ENCODE measurements at regions not wholly inside any gene's neighbourhood (a gene's known extent, or its start where the extent isn't known, plus 50 kb on each side); places are given as distances from the start of the nearest gene placed in this dataset.

DNA sequence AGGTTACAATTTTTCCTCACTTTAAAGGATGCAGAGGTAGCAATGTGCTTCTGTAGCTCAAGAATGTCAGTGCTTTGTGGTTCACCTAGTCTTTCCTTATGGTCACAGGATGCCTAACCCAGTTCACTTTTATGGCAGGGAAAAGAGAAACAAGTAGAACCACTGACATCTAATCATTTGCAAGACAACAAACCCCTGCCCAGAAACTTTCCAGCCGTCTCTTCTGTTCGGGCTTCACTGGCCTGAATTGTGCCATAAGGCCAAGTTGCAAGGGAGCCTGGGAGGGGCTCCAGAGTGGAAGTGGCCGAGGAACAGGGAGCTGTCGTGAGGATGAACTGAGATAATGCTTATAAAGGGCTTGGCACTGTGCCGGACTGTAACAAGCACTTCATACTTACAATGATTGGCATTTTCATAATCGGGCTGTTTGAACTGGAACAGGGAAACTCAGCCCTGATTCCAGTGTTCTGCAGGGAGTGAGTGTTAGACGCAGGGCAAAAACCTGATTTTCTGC lies 212.6 kb downstream of the BCAS1 start:
- TF ChIP-seq, protein P1, sequence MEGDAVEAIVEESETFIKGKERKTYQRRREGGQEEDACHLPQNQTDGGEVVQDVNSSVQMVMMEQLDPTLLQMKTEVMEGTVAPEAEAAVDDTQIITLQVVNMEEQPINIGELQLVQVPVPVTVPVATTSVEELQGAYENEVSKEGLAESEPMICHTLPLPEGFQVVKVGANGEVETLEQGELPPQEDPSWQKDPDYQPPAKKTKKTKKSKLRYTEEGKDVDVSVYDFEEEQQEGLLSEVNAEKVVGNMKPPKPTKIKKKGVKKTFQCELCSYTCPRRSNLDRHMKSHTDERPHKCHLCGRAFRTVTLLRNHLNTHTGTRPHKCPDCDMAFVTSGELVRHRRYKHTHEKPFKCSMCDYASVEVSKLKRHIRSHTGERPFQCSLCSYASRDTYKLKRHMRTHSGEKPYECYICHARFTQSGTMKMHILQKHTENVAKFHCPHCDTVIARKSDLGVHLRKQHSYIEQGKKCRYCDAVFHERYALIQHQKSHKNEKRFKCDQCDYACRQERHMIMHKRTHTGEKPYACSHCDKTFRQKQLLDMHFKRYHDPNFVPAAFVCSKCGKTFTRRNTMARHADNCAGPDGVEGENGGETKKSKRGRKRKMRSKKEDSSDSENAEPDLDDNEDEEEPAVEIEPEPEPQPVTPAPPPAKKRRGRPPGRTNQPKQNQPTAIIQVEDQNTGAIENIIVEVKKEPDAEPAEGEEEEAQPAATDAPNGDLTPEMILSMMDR (IDR thresholded peaks at IDR 0.05 in 4 of 5, conservative IDR thresholded peaks at IDR 0.05 in 1 of 5): no peak
- TF ChIP-seq POLR2A (IDR thresholded peaks at IDR 0.05): no peak

Data from gastrocnemius medialis (tissue), 4 donors.